ENCODE measurements at regions not wholly inside any gene's neighbourhood (a gene's known extent, or its start where the extent isn't known, plus 50 kb on each side); places are given as distances from the start of the nearest gene placed in this dataset.
"Not testable (repeated sequence)": the region's sequence is repeated elsewhere in the genome, so short reads cannot be mapped to it uniquely, and the experiment has no call there.

DNA sequence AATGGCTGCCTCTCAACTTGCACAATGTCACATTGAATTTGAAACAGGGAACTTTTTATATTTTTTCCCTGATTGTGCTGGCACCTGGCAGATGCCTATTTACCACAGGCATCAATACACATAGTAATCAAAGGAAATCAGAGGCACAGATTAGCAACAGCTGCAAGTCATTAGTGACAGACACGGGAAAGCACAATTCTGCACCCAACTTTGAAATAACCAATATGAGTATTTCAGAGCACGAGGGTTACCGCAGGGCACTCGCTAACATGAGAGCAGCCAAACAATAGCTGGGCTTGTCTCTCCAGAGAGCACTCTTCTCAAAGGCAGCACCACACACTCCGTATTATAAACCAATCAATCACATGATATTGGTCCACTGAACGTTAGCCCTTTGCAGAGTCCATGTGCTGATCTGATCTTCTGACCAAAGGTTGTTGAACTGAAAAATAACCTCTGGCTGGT, 149.5 kb downstream of the RNF144B start:
- TF ChIP-seq, protein P1, sequence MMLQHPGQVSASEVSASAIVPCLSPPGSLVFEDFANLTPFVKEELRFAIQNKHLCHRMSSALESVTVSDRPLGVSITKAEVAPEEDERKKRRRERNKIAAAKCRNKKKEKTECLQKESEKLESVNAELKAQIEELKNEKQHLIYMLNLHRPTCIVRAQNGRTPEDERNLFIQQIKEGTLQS (IDR thresholded peaks at IDR 0.05): no peak
- Histone ChIP-seq H4K20me1 (ENCODE audit: insufficient read depth) (no peaks in the 10 kb centered on the region), H2AFZ (ENCODE audit: low read depth, low read length, poor library complexity, severe bottlenecking) (no peak overlapping the region), H3K36me3 (ENCODE audit: control insufficient read depth in 1 of 2, insufficient read depth in 2 of 2, low read length in 2 of 2) (no peaks in the 10 kb centered on the region), H3K27me3 (ENCODE audit: insufficient read depth, low read length) (no peaks in the 10 kb centered on the region), H3K27ac (ENCODE audit: low read depth, low read length) (no peak overlapping the region), H3K4me1 (ENCODE audit: control insufficient read depth in 1 of 2, insufficient read depth in 2 of 2, low read length in 2 of 2) (no peaks in the 10 kb centered on the region; a peak in 1 of 4 replicates), H3K4me2 (ENCODE audit: low read length) (no peak overlapping the region), H3K4me3 (replicated peaks in 1 of 2; ENCODE audit: low read depth in 1 of 2, low read length in 2 of 2) (no peak overlapping the region), H3K79me2 (ENCODE audit: insufficient read depth, low read length) (no peaks in the 10 kb centered on the region), H3K9me3 (ENCODE audit: control insufficient read depth in 1 of 2, insufficient read depth in 1 of 2, low read depth in 1 of 2, low read length in 2 of 2) (no peaks in the 10 kb centered on the region), H3K9ac (ENCODE audit: low read length) (no peak overlapping the region), H3K9me2 (ENCODE audit: insufficient read depth) (no peaks in the 10 kb centered on the region)
- no peak for DNase-seq (ENCODE audit: low read depth, low spot score)
- BruUV-seq (replicated peaks): no TSS peak
- no peak for ATAC-seq
- ChIA-PET POLR2A (no interaction called here), RAD21 (ENCODE audit: low non-redundant PET in 1 of 2, low total read pairs in 2 of 2, uncharacterized antibody in 2 of 2, unreplicated experiment in 2 of 2) (no interaction called here), CTCF (no interaction called here)
- intact Hi-C loops (cut with micrococcal nuclease): no loop called here

DNA sequence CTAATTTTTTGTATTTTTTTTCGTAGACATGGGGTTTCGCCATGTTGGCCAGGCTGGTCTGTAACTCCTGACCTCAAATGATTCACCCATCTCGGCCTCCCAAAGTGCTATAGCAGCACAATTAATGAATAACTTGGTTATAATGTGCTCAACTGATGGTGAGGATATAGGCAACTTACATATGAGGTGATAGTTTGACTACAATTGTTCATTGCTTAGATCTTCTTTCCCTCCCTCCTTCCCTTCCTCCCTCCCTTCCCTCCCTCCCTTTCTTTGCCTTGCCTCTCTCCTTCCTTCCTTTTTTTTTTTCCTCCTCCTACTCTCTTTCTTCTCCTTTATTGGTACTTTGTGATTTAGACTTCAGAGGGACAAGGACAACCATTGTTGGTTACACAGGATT, 151.2 kb downstream of the RNF144B start:
- H4K20me1 ChIP-seq (ENCODE audit: insufficient read depth): no peaks in the 10 kb centered on the region
- H3K27me3 ChIP-seq (ENCODE audit: insufficient read depth, low read length): no peaks in the 10 kb centered on the region
- H3K9me3 ChIP-seq (ENCODE audit: control insufficient read depth in 1 of 2, insufficient read depth in 1 of 2, low read depth in 1 of 2, low read length in 2 of 2): no peaks in the 10 kb centered on the region
- H3K4me1 ChIP-seq (ENCODE audit: control insufficient read depth in 1 of 2, insufficient read depth in 2 of 2, low read length in 2 of 2): no peaks in the 10 kb centered on the region; a peak in 1 of 4 replicates
- H3K79me2 ChIP-seq (ENCODE audit: insufficient read depth, low read length): no peaks in the 10 kb centered on the region
- H3K36me3 ChIP-seq (ENCODE audit: control insufficient read depth in 1 of 2, insufficient read depth in 2 of 2, low read length in 2 of 2): no peaks in the 10 kb centered on the region
- intact Hi-C loops (cut with micrococcal nuclease): no loop called here
- DNase-seq (ENCODE audit: low read depth, low spot score): no peak
- H3K4me2 ChIP-seq (ENCODE audit: low read length): no peak overlapping the region
- no peak overlapping the region for H3K27ac ChIP-seq (ENCODE audit: low read depth, low read length)
- no peak for ATAC-seq
- ChIA-PET CTCF (no interaction called here), POLR2A (no interaction called here), RAD21 (ENCODE audit: low non-redundant PET in 1 of 2, low total read pairs in 2 of 2, uncharacterized antibody in 2 of 2, unreplicated experiment in 2 of 2) (no interaction called here)
- no peak overlapping the region for H3K9ac ChIP-seq (ENCODE audit: low read length)
- TF ChIP-seq, protein P2, sequence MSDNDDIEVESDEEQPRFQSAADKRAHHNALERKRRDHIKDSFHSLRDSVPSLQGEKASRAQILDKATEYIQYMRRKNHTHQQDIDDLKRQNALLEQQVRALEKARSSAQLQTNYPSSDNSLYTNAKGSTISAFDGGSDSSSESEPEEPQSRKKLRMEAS (IDR thresholded peaks at IDR 0.05): no peak
- no TSS peak for BruUV-seq (replicated peaks)
- H2AFZ ChIP-seq (ENCODE audit: low read depth, low read length, poor library complexity, severe bottlenecking): no peak overlapping the region
- H3K9me2 ChIP-seq (ENCODE audit: insufficient read depth): no peaks in the 10 kb centered on the region
- H3K4me3 ChIP-seq (replicated peaks in 1 of 2; ENCODE audit: low read depth in 1 of 2, low read length in 2 of 2): no peak overlapping the region

DNA sequence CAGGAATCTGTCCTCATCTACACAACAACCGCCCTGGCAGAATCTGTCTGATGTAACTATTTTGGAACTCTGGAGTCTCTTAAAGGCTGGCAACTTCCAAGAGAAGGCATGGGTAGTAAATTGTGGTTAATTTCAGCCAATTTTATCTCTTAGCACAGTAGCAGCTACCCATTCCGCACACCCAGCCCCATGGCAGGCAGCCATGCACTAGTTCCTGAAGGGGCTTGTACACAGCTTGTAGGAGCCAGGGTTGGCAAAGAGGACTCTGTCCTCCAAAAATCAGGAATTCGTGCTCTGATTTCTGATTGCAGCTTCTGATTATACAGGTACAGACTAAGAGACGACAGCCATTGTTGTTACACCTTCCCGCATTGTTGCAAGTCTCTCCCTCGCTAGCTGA, 155.9 kb downstream of the RNF144B start:
- no TSS peak for BruUV-seq (replicated peaks)
- CTCF ChIA-PET: no interaction called here
- no peak overlapping the region for H3K27ac ChIP-seq (ENCODE audit: low read depth, low read length)
- intact Hi-C loops (cut with micrococcal nuclease): no loop called here
- RAD21 ChIA-PET (ENCODE audit: low non-redundant PET in 1 of 2, low total read pairs in 2 of 2, uncharacterized antibody in 2 of 2, unreplicated experiment in 2 of 2): no interaction called here
- H3K9me3 ChIP-seq (ENCODE audit: control insufficient read depth in 1 of 2, insufficient read depth in 1 of 2, low read depth in 1 of 2, low read length in 2 of 2): 0 out of 4 replicates have a peak, but pooled peaks cover 0 to 3% of the 10 kb centered on the region in 2 experiments
- TF ChIP-seq POLR2A (IDR thresholded peaks at IDR 0.05; ENCODE audit: borderline replicate concordance, extremely low read depth, insufficient read depth, insufficient read length) (no peak), EZH2 (IDR thresholded peaks at IDR 0.05) (no peak)
- TF ChIP-seq, protein P2 (IDR thresholded peaks at IDR 0.05): no peak
- H3K4me1 ChIP-seq (ENCODE audit: control insufficient read depth in 1 of 2, insufficient read depth in 2 of 2, low read length in 2 of 2): no peaks in the 10 kb centered on the region
- H2AFZ ChIP-seq (ENCODE audit: low read depth, low read length, poor library complexity, severe bottlenecking): no peak overlapping the region
- H3K9me2 ChIP-seq (ENCODE audit: insufficient read depth): no peaks in the 10 kb centered on the region
- no peak overlapping the region for H3K4me3 ChIP-seq (replicated peaks in 1 of 2; ENCODE audit: low read depth in 1 of 2, low read length in 2 of 2)
- H3K9ac ChIP-seq (ENCODE audit: low read length): no peak overlapping the region
- H3K79me2 ChIP-seq (ENCODE audit: insufficient read depth, low read length): no peaks in the 10 kb centered on the region
- DNase-seq (ENCODE audit: low read depth, low spot score) (no peak), ATAC-seq (no peak)
- H4K20me1 ChIP-seq (ENCODE audit: insufficient read depth): no peaks in the 10 kb centered on the region
- H3K4me2 ChIP-seq (ENCODE audit: low read length): no peak overlapping the region
- H3K27me3 ChIP-seq (ENCODE audit: insufficient read depth, low read length): no peaks in the 10 kb centered on the region
- POLR2A ChIA-PET: no interaction called here
- H3K36me3 ChIP-seq (ENCODE audit: control insufficient read depth in 1 of 2, insufficient read depth in 2 of 2, low read length in 2 of 2): no peaks in the 10 kb centered on the region

DNA sequence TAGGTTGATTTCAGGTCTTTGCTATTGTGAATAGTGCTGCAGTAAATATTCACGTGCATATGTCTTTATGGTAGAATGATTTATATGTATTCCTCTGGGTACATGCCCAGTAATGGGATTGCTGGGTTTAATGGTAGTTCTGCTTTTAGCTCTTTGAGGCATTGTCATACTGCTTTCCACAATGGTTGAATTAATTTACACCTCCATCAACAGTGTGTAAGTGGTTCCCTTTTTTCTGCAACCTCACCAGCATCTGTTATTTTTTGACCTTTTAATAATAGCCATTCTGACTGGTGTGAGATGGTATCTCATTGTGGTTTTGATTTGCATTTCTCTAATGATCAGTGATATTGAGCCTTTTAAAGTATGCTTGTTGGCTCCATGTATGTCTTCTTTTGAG, 158.0 kb downstream of the RNF144B start:
- ATAC-seq; POLR2A ChIA-PET; H3K27ac ChIP-seq (ENCODE audit: low read depth, low read length); H3K36me3 ChIP-seq (ENCODE audit: control insufficient read depth in 1 of 2, insufficient read depth in 2 of 2, low read length in 2 of 2); H3K4me1 ChIP-seq (ENCODE audit: control insufficient read depth in 1 of 2, insufficient read depth in 2 of 2, low read length in 2 of 2); H3K9me3 ChIP-seq (ENCODE audit: control insufficient read depth in 1 of 2, insufficient read depth in 1 of 2, low read depth in 1 of 2, low read length in 2 of 2); H3K9ac ChIP-seq (ENCODE audit: low read length); H3K27me3 ChIP-seq (ENCODE audit: insufficient read depth, low read length); H4K20me1 ChIP-seq (ENCODE audit: insufficient read depth); BruUV-seq (replicated peaks); intact Hi-C loops (cut with micrococcal nuclease); H3K4me2 ChIP-seq (ENCODE audit: low read length); CTCF ChIA-PET; DNase-seq (ENCODE audit: low read depth, low spot score); H3K4me3 ChIP-seq (replicated peaks in 1 of 2; ENCODE audit: low read depth in 1 of 2, low read length in 2 of 2); RAD21 ChIA-PET (ENCODE audit: low non-redundant PET in 1 of 2, low total read pairs in 2 of 2, uncharacterized antibody in 2 of 2, unreplicated experiment in 2 of 2); H2AFZ ChIP-seq (ENCODE audit: low read depth, low read length, poor library complexity, severe bottlenecking); H3K79me2 ChIP-seq (ENCODE audit: insufficient read depth, low read length); H3K9me2 ChIP-seq (ENCODE audit: insufficient read depth): not testable (repeated sequence)
